ENCODE measurements at regions not wholly inside any gene's neighbourhood (a gene's known extent, or its start where the extent isn't known, plus 50 kb on each side); places are given as distances from the start of the nearest gene placed in this dataset.

GRCh38 chr17:14011036-14011692, 58.1 kb upstream of the COX10 start:
- FAIRE-seq: no peak
- H3K27me3 ChIP-seq (ENCODE audit: control insufficient read depth in 2 of 2, insufficient read depth in 2 of 2, low read length in 2 of 2): no peaks in the 10 kb centered on the region

More at GRCh38 chr17:14011036-14011692, 58.1 kb upstream of the COX10 start:
- TF ChIP-seq, protein P1, sequence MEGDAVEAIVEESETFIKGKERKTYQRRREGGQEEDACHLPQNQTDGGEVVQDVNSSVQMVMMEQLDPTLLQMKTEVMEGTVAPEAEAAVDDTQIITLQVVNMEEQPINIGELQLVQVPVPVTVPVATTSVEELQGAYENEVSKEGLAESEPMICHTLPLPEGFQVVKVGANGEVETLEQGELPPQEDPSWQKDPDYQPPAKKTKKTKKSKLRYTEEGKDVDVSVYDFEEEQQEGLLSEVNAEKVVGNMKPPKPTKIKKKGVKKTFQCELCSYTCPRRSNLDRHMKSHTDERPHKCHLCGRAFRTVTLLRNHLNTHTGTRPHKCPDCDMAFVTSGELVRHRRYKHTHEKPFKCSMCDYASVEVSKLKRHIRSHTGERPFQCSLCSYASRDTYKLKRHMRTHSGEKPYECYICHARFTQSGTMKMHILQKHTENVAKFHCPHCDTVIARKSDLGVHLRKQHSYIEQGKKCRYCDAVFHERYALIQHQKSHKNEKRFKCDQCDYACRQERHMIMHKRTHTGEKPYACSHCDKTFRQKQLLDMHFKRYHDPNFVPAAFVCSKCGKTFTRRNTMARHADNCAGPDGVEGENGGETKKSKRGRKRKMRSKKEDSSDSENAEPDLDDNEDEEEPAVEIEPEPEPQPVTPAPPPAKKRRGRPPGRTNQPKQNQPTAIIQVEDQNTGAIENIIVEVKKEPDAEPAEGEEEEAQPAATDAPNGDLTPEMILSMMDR (IDR thresholded peaks at IDR 0.05; ENCODE audit: extremely low read depth in 1 of 2, insufficient read depth in 1 of 2, low read depth in 1 of 2, low read length in 2 of 2): no peak
- TF ChIP-seq EZH2 (IDR thresholded peaks at IDR 0.05; ENCODE audit: borderline replicate concordance, low read depth, low read length, severe bottlenecking) (no peak), MAX (IDR thresholded peaks at IDR 0.05; ENCODE audit: insufficient read depth, insufficient read length) (no peak), POLR2AphosphoS5 (IDR thresholded peaks at IDR 0.05; ENCODE audit: insufficient read depth, low read depth, low read length) (no peak), POLR2A (IDR thresholded peaks at IDR 0.05; ENCODE audit: low read depth, low read length) (no peak), MYC (IDR thresholded peaks at IDR 0.05; ENCODE audit: low read depth, low read length) (no peak), GATA2 (IDR thresholded peaks at IDR 0.05; ENCODE audit: insufficient read depth, insufficient read length, low read depth, low read length) (no peak), JUN (IDR thresholded peaks at IDR 0.05; ENCODE audit: borderline replicate concordance, insufficient read depth, insufficient read length, low read depth) (no peak), FOS (IDR thresholded peaks at IDR 0.05; ENCODE audit: borderline replicate concordance, insufficient read depth, low read length) (no peak)
- POLR2A ChIA-PET: no interaction called here
- Histone ChIP-seq H3K36me3 (ENCODE audit: control insufficient read depth in 2 of 2, extremely low read depth in 1 of 2, insufficient read depth in 2 of 2, low read length in 2 of 2) (no peaks in the 10 kb centered on the region), H3K9me3 (replicated peaks; ENCODE audit: control insufficient read depth, insufficient read depth, low read length) (no peaks in the 10 kb centered on the region), H3K79me2 (ENCODE audit: control insufficient read depth, insufficient read depth, low read length) (no peaks in the 10 kb centered on the region), H2AFZ (ENCODE audit: low read depth, low read length) (no peak overlapping the region), H3K4me2 (ENCODE audit: insufficient read depth, low read length) (no peak overlapping the region), H4K20me1 (replicated peaks; ENCODE audit: control insufficient read depth, extremely low read depth, insufficient read depth, low read length) (no peaks in the 10 kb centered on the region), H3K4me3 (replicated peaks in 1 of 3; ENCODE audit: insufficient read depth in 1 of 3, low read depth in 1 of 3, low read length in 3 of 3) (no peak overlapping the region), H3K27ac (ENCODE audit: insufficient read depth, low read depth, low read length) (no peak overlapping the region), H3K9ac (replicated peaks; ENCODE audit: extremely low read depth, insufficient read depth, low read length) (no peak overlapping the region), H3K4me1 (ENCODE audit: control insufficient read depth, extremely low read depth, insufficient read depth, low read length) (no peaks in the 10 kb centered on the region), H3K9me1 (replicated peaks; ENCODE audit: control insufficient read depth, extremely low read depth, insufficient read depth, low read length) (no peaks in the 10 kb centered on the region)
- DNase-seq (ENCODE audit: low read depth, low spot score): no peak
- intact Hi-C loops (cut with micrococcal nuclease): loop anchor here (10.0 kb wide), 1 partner anchor 294 kb away; the partner anchor contains the start of gene HS3ST3B1
- dilution Hi-C loops (cut with MboI; ENCODE audit: extremely low pct_ligation_motif_present, low sequenced_read_pairs): no loop called here
- CTCF ChIA-PET: interaction anchor here (0.5 kb wide), 1 partner anchor 979 kb away, joined by 3 read pairs; no protein-coding TSS in a partner anchor
- BruUV-seq (replicated peaks): no TSS peak

Data from endothelial cell of umbilical vein (primary cell).